ENCODE measurements at regions not wholly inside any gene's neighbourhood (a gene's known extent, or its start where the extent isn't known, plus 50 kb on each side); places are given as distances from the start of the nearest gene placed in this dataset.

DNA sequence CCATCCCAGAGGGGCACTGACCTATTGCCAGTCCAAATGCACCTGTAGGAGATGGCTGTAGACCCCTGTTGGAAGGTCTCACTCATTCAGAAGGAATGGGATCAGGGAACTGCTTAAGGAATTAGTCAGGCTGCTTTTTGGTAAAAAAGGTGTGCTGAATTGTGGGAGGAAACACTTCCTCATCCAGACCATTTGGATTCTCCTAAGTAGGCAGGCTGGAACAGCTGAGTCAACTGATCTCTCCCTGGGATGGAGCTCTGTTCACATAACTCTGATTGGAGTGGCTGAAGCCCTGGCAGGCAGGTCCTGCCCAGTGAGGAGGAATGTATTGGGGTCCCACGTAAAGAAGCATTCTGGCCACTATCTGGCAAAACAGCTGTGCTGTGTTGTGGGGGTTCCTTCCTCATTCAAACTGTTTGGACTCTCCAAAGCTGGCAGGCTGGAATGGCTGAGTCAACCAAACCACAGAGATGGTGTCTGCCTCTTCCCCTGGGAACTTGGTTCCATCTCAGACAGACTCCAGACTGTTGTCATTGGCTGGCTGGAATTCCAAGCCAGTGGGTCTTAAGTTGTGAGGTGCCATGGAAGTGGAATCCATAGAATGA, 70.7 kb upstream of the PDC start:
- TF ChIP-seq, protein P1, sequence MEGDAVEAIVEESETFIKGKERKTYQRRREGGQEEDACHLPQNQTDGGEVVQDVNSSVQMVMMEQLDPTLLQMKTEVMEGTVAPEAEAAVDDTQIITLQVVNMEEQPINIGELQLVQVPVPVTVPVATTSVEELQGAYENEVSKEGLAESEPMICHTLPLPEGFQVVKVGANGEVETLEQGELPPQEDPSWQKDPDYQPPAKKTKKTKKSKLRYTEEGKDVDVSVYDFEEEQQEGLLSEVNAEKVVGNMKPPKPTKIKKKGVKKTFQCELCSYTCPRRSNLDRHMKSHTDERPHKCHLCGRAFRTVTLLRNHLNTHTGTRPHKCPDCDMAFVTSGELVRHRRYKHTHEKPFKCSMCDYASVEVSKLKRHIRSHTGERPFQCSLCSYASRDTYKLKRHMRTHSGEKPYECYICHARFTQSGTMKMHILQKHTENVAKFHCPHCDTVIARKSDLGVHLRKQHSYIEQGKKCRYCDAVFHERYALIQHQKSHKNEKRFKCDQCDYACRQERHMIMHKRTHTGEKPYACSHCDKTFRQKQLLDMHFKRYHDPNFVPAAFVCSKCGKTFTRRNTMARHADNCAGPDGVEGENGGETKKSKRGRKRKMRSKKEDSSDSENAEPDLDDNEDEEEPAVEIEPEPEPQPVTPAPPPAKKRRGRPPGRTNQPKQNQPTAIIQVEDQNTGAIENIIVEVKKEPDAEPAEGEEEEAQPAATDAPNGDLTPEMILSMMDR (IDR thresholded peaks at IDR 0.05), result no peak
- no peak for TF ChIP-seq POLR2A (IDR thresholded peaks at IDR 0.05)

All from uterus (tissue), 2 donors.